ENCODE measurements at regions not wholly inside any gene's neighbourhood (a gene's known extent, or its start where the extent isn't known, plus 50 kb on each side); places are given as distances from the start of the nearest gene placed in this dataset.

GRCh38 chr14:84432676-84433075 lies 1097.3 kb upstream of the FLRT2 start:
- no peaks in the 10 kb centered on the region for H3K9me3 ChIP-seq (ENCODE audit: low read length)
- H4K20me1 ChIP-seq (ENCODE audit: insufficient read depth, low read length) = no peaks in the 10 kb centered on the region
- intact Hi-C loops (cut with micrococcal nuclease; ENCODE audit: unreplicated experiment) = no loop called here
- no peaks in the 10 kb centered on the region for H3K4me1 ChIP-seq (ENCODE audit: insufficient read depth, low read length, poor library complexity, severe bottlenecking)
- ChIA-PET POLR2A (no interaction called here), CTCF (ENCODE audit: unreplicated experiment) (no interaction called here)
- H3K27ac ChIP-seq (ENCODE audit: low read depth, low read length, poor library complexity, severe bottlenecking) = no peak overlapping the region
- no peaks in the 10 kb centered on the region for H3K9me2 ChIP-seq (ENCODE audit: insufficient read depth, low read length)
- H2AFZ ChIP-seq (ENCODE audit: low read length) = no peak overlapping the region
- no peaks in the 10 kb centered on the region for H3K79me2 ChIP-seq (ENCODE audit: insufficient read depth, low read depth, low read length)
- no peaks in the 10 kb centered on the region for H3K36me3 ChIP-seq (ENCODE audit: insufficient read depth, low read length)
- DNase-seq (ENCODE audit: low spot score) = no peak
- TF ChIP-seq CTCF (conservative IDR thresholded peaks at IDR 0.05; ENCODE audit: low read length) (no peak), EZH2phosphoT487 (IDR thresholded peaks at IDR 0.05; ENCODE audit: borderline replicate concordance, low read depth, low read length) (no peak)
- no peak overlapping the region for H3K4me3 ChIP-seq (ENCODE audit: low read depth, low read length, poor library complexity, severe bottlenecking)
- no peak overlapping the region for H3K4me2 ChIP-seq (ENCODE audit: low read length)
- no TSS peak for BruUV-seq (replicated peaks)

GRCh38 chr14:84433961-84434360 lies 1096.0 kb upstream of the FLRT2 start:
- no peak overlapping the region for H3K27ac ChIP-seq (ENCODE audit: low read depth, low read length, poor library complexity, severe bottlenecking)
- BruUV-seq (replicated peaks) = no TSS peak
- no peaks in the 10 kb centered on the region for H4K20me1 ChIP-seq (ENCODE audit: insufficient read depth, low read length)
- POLR2A ChIA-PET = no interaction called here
- no peak overlapping the region for H3K4me2 ChIP-seq (ENCODE audit: low read length)
- H3K4me3 ChIP-seq (ENCODE audit: low read depth, low read length, poor library complexity, severe bottlenecking) = no peak overlapping the region
- no peak for DNase-seq (ENCODE audit: low spot score)
- CTCF ChIA-PET (ENCODE audit: unreplicated experiment) = no interaction called here
- intact Hi-C loops (cut with micrococcal nuclease; ENCODE audit: unreplicated experiment) = no loop called here
- no peaks in the 10 kb centered on the region for H3K9me3 ChIP-seq (ENCODE audit: low read length)
- H2AFZ ChIP-seq (ENCODE audit: low read length) = no peak overlapping the region
- no peaks in the 10 kb centered on the region for H3K9me2 ChIP-seq (ENCODE audit: insufficient read depth, low read length)
- no peaks in the 10 kb centered on the region for H3K4me1 ChIP-seq (ENCODE audit: insufficient read depth, low read length, poor library complexity, severe bottlenecking)
- H3K36me3 ChIP-seq (ENCODE audit: insufficient read depth, low read length) = no peaks in the 10 kb centered on the region
- TF ChIP-seq CTCF (conservative IDR thresholded peaks at IDR 0.05; ENCODE audit: low read length) (no peak), EZH2phosphoT487 (IDR thresholded peaks at IDR 0.05; ENCODE audit: borderline replicate concordance, low read depth, low read length) (no peak)
- no peaks in the 10 kb centered on the region for H3K79me2 ChIP-seq (ENCODE audit: insufficient read depth, low read depth, low read length)

GRCh38 chr14:84435820-84436324 lies 1094.1 kb upstream of the FLRT2 start:
- DNase-seq (ENCODE audit: low spot score) = no peak
- BruUV-seq (replicated peaks) = no TSS peak
- Histone ChIP-seq H3K9me2 (ENCODE audit: insufficient read depth, low read length) (no peaks in the 10 kb centered on the region), H3K27ac (ENCODE audit: low read depth, low read length, poor library complexity, severe bottlenecking) (no peak overlapping the region), H3K79me2 (ENCODE audit: insufficient read depth, low read depth, low read length) (no peaks in the 10 kb centered on the region), H3K4me2 (ENCODE audit: low read length) (no peak overlapping the region), H3K4me1 (ENCODE audit: insufficient read depth, low read length, poor library complexity, severe bottlenecking) (no peaks in the 10 kb centered on the region), H4K20me1 (ENCODE audit: insufficient read depth, low read length) (no peaks in the 10 kb centered on the region), H3K4me3 (ENCODE audit: low read depth, low read length, poor library complexity, severe bottlenecking) (no peak overlapping the region), H2AFZ (ENCODE audit: low read length) (no peak overlapping the region), H3K36me3 (ENCODE audit: insufficient read depth, low read length) (no peaks in the 10 kb centered on the region), H3K9me3 (ENCODE audit: low read length) (no peaks in the 10 kb centered on the region)
- ChIA-PET POLR2A (interaction anchor here (0.6 kb wide), 1 partner anchor 747 kb away, joined by 3 read pairs; no protein-coding TSS in a partner anchor), CTCF (ENCODE audit: unreplicated experiment) (no interaction called here)
- TF ChIP-seq EZH2phosphoT487 (IDR thresholded peaks at IDR 0.05; ENCODE audit: borderline replicate concordance, low read depth, low read length) (no peak), CTCF (conservative IDR thresholded peaks at IDR 0.05; ENCODE audit: low read length) (no peak)
- intact Hi-C loops (cut with micrococcal nuclease; ENCODE audit: unreplicated experiment) = no loop called here

All from OCI-LY7 (cell line).